Cardiac fibroblast (primary cell): ENCODE measurements at regions not wholly inside any gene's neighbourhood (a gene's known extent, or its start where the extent isn't known, plus 50 kb on each side); places are given as distances from the start of the nearest gene placed in this dataset.

Experiments used
- DNase-seq, 2 donors: peaks; one replicate each; pipeline versions ENCODE4 v3.0.0 to v3.0.0-alpha.2; 2010; ENCODE audit warnings: low read depth in 2 of 2
- H3K4me3 ChIP-seq, 2 donors: replicated peaks in 1 of 2; 1 replicate in 1 of 2; 2 replicates in 1 of 2; pipeline ENCODE4 v1.5.1; 2011; ENCODE audit warnings: low read depth in 2 of 2, low read length in 2 of 2, mild to moderate bottlenecking in 2 of 2, moderate library complexity in 1 of 2
- CTCF ChIP-seq: IDR thresholded peaks from one replicate; pipeline ENCODE4 v1.5.1; 2011; ENCODE audit warnings: low read depth, mild to moderate bottlenecking, low read length, inconsistent platforms

DNA sequence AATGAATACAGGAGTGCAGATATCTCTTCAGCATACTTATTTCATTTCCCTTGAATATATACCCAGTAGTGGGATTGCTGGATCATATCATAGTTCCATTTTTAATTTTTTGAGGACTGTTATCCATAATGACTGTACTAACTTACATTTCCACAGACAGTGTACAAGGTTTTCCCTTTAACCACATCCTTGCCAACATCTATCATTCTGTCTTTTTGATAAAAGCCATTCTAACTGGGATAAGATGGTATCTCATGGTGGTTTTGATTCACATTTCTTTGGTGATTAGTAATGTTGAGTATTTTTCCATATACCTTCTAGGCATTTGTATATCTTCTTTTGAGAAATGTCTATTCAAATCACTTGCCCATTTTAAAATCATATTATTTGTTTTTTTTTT is 325.2 kb downstream of the CYP26B1 start:
- DNase-seq, result no peak
- no peak for TF ChIP-seq CTCF

DNA sequence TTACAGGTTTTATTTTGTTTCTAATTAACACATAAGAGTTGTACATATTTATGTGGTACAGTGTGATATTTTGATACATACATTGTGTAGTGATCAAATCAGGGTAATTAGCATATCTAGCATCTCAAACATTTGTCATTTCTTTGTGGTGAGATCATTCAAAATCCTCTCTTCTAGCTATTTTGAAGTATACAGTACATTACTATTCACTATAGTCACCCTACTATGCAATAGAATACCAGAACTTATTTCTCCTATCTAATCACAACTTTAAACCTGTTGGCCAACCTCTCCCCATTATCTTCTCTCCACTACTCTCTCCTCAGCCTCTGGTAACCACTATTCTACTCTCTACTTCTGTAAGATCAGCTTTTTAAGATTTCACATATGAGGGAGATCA is 325.8 kb downstream of the CYP26B1 start:
- no peak overlapping the region for H3K4me3 ChIP-seq
- DNase-seq, result no peak
- TF ChIP-seq CTCF, result no peak

More for the DNA sequence above, 325.2 kb downstream of the CYP26B1 start:
- H3K4me3 ChIP-seq, result no peak overlapping the region

DNA sequence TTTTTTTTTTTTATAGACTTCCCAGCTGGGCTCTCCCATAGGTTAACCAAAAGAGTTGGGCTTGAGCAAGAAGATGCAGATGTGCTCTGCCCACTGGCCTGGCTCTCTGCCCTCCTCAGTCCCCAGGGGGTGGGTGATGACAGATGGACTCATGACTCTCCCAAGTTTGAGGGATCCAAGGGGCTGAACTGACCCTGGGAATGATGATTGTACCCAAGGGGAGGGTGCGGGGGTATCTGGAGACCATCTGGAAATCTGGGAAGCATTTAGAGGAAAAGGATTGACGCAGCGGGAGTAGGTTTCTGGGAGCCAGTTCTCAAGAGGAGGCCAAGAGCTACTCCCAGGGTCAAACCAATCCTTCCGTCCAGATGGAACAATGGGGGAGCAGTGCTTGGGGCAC is 330.8 kb downstream of the CYP26B1 start:
- DNase-seq, result peak in 1 of 2 donors; percentile 37

GRCh38 chr2:71815701-71816474 is 331.8 kb downstream of the CYP26B1 start:
- no peak for DNase-seq
- H3K4me3 ChIP-seq, result no peak overlapping the region
- TF ChIP-seq CTCF, result no peak

More for the DNA sequence above, 330.8 kb downstream of the CYP26B1 start:
- no peak for TF ChIP-seq CTCF
- no peak overlapping the region for H3K4me3 ChIP-seq

GRCh38 chr2:71814885-71815284 is 332.8 kb downstream of the CYP26B1 start:
- TF ChIP-seq CTCF, result no peak
- DNase-seq, result no peak
- H3K4me3 ChIP-seq, result no peak overlapping the region

DNA sequence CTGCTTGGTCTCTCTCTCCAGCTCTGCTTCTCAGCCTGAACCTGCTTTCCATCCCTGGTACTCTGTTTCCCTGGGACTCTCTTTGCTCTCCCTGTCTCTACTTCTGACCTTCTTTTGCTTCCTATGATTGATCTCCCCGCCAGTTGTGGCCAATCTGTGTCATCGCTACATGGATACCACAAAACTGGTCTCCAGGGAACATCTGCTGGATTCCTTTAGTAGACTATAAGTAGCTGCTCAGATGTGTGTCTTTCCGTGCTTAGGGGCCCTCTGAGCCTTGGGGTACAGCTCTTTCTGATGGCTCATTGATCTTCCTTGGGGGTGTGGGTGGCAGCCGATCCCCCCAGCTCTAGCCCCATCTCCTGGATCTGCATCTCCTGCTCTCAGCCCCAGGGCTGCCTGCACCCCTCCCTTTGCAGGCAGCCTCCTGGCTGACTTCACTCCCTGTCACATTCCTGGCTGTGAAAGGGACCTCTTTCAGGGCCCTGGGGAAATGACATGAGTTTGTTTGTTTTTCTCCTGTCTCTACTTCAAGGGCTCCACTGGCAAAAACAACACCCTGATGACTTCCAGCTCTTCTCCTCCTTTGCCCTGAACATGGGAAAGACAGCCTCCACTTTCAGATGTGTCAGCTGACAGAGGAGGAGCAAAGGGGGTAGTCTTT is 333.7 kb downstream of the CYP26B1 start:
- no peak overlapping the region for H3K4me3 ChIP-seq
- DNase-seq, result no peak
- no peak for TF ChIP-seq CTCF
